Right lobe of liver (tissue), 6 donors: ENCODE measurements at regions not wholly inside any gene's neighbourhood (a gene's known extent, or its start where the extent isn't known, plus 50 kb on each side); places are given as distances from the start of the nearest gene placed in this dataset.
"Not testable (repeated sequence)": the region's sequence is repeated elsewhere in the genome, so short reads cannot be mapped to it uniquely, and the experiment has no call there.

Source experiments
- ATAC-seq, 4 donors: fragments of 200-7000 bp; cut with Tn5 transposase; one replicate each; pipeline ENCODE4 v1.9.1; 2020; ENCODE audit warnings: mild to moderate bottlenecking in 4 of 4, moderate library complexity in 4 of 4
- DNase-seq, 3 donors: peaks; one replicate each; pipeline ENCODE4 v3.0.0-alpha.2; 2020
- H3K27ac ChIP-seq, 3 donors: fragments of 200-600 bp; one replicate each; pipeline ENCODE4 v1.8.0; 2022
- H3K27me3 ChIP-seq, 2 donors: fragments of 200-600 bp; one replicate each; pipeline ENCODE4 v1.8.0; 2022
- H3K36me3 ChIP-seq, 4 donors: fragments of 200-600 bp; sonication (generic) in 1 of 4; one replicate each; pipeline versions ENCODE4 v1.5.1 to v1.8.0; 2017 to 2022; ENCODE audit warnings: control low read depth in 1 of 4
- H3K4me1 ChIP-seq, 4 donors: fragments of 200-600 bp; sonication (generic) in 1 of 4; one replicate each; pipeline versions ENCODE4 v1.5.1 to v1.8.0; 2017 to 2022; ENCODE audit warnings: control low read depth in 1 of 4
- H3K4me3 ChIP-seq, 3 donors: fragments of 200-600 bp; one replicate each; pipeline ENCODE4 v1.8.0; 2022
- H3K9me3 ChIP-seq, 4 donors: fragments of 200-600 bp; sonication (generic) in 1 of 4; one replicate each; pipeline versions ENCODE4 v1.5.1 to v1.8.0; 2017 to 2022; ENCODE audit warnings: control low read depth in 1 of 4
- POLR2A ChIP-seq: fragments of 450-650 bp; IDR thresholded peaks from one replicate; pipeline ENCODE4 v1.6.1; 2017; ENCODE audit warnings: antibody characterized with exemption, mild to moderate bottlenecking
- WGBS: methylation state at CpG from one replicate; pipeline ENCODE4 v1.1.6; 2018; ENCODE audit warnings: low coverage, low lambda C conversion rate; ENCODE audit not compliant: insufficient coverage; ENCODE audit errors: missing lambda C conversion rate; 5-methylcytosine and 5-hydroxymethylcytosine counted together
- intact Hi-C, 2 donors: fragments of 100-400 bp; cut with DNase I; formaldehyde crosslinking; loops; one replicate each; pipeline versions ENCODE4 v1.11.2 to v1.14.1; 2022
- TF ChIP-seq, protein P1 (sequence below), 4 donors: fragments of 200-600 bp in 3 of 4; fragments of 450-650 bp in 1 of 4; IDR thresholded peaks; one replicate each; pipeline versions ENCODE4 v1.5.1 to v1.8.0; 2016 to 2022; ENCODE audit warnings: antibody characterized with exemption in 4 of 4, mild to moderate bottlenecking in 2 of 4
- donor health status: DM: no; HTN: yes; CAD: no.
- donor health status: DM: no; HTN: no; CAD: no.
- donor health status: DM: no; HTN: no; CAD: no.
- donor health status: DM: no; HTN: yes; CAD: no.
- donor health status: DM: no; HTN: yes; CAD: no.

DNA sequence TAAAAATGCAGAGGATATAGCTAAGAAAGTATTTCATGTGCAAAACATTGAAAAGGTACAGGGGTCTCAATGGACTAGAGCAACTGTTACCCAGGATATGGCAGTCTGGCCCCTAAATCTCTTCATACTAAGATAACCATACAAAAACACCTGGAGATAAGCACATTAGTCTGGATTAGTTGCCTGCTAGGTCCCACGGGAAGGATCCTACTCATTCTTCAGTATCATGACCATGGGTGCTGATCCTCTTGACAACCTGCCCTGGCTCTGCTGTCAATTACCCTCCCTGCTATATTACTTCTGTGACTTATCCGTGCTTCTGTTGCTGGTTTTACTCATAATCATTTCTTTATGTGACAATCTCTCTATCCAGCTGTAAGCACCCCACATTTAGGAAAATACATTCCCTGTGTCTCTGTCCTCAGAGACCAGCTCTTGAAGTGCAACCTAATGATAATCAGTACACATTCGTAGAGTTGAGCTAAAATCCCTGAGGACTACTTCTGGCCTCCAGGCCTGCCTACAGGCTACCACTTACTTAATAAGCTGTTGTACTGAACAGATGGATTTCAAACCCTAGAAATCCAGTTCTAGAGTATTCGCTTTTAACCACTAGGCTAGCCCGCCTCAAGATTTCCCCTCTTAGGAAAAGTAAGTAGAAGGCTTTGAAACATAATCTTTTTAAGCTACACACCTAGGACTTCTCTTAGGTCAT lies 190.5 kb upstream of the OR13F1 start:
- no peaks in the 10 kb centered on the region for H3K9me3 ChIP-seq
- no peak overlapping the region for H3K4me3 ChIP-seq
- intact Hi-C loops: no loop called here
- H3K4me1 ChIP-seq: no peaks in the 10 kb centered on the region
- no peak for DNase-seq
- TF ChIP-seq, protein P1, sequence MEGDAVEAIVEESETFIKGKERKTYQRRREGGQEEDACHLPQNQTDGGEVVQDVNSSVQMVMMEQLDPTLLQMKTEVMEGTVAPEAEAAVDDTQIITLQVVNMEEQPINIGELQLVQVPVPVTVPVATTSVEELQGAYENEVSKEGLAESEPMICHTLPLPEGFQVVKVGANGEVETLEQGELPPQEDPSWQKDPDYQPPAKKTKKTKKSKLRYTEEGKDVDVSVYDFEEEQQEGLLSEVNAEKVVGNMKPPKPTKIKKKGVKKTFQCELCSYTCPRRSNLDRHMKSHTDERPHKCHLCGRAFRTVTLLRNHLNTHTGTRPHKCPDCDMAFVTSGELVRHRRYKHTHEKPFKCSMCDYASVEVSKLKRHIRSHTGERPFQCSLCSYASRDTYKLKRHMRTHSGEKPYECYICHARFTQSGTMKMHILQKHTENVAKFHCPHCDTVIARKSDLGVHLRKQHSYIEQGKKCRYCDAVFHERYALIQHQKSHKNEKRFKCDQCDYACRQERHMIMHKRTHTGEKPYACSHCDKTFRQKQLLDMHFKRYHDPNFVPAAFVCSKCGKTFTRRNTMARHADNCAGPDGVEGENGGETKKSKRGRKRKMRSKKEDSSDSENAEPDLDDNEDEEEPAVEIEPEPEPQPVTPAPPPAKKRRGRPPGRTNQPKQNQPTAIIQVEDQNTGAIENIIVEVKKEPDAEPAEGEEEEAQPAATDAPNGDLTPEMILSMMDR (IDR thresholded peaks at IDR 0.05): no peak
- no peak for TF ChIP-seq POLR2A
- no peaks in the 10 kb centered on the region for H3K27me3 ChIP-seq
- no peak overlapping the region for H3K27ac ChIP-seq
- ATAC-seq: no peak
- no peaks in the 10 kb centered on the region for H3K36me3 ChIP-seq
- 73% methylated on average over 5 of the region's 5 CpGs for WGBS

DNA sequence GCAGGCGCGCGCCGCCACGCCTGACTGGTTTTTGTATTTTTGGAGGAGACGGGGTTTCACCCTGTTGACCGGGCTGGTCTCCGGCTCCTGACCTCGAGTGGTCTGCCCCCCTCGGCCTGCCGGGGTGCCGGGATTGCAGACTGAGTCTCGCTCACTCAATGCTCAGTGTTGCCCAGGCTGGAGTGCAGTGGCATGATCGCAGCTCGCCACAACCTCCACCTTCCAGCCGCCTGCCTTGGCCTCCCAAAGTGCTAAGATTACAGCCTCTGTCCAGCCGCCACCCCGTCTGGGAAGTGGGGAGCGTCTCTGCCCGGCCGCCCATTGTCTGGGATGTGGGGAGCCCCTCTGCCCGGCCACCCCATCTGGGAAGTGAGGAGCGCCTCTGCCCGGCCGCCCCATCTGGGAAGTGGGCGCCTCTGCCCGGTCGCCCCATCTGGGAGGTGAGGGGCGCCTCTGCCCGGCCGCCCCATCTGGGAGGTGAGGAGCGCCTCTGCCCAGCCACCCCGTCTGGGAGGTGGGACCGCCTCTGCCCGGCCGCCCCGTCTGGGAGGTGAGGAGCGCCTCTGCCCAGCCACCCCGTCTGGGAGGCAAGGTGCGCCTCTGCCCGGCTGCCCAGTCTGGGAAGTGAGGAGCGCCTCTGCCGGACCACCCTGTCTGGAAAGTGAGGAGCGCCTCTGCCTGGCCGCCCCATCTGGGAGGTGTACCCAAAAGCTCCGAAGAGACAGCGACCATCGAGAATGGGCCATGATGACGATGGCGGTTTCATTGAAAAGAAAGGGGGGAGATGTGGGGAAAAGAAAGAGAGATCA lies 187.7 kb upstream of the OR13F1 start:
- H3K4me3 ChIP-seq, intact Hi-C loops, H3K9me3 ChIP-seq, H3K27me3 ChIP-seq, H3K4me1 ChIP-seq, ATAC-seq, DNase-seq, H3K27ac ChIP-seq, H3K36me3 ChIP-seq: not testable (repeated sequence)
- 95% methylated on average over 16 of the region's 50 CpGs for WGBS

DNA sequence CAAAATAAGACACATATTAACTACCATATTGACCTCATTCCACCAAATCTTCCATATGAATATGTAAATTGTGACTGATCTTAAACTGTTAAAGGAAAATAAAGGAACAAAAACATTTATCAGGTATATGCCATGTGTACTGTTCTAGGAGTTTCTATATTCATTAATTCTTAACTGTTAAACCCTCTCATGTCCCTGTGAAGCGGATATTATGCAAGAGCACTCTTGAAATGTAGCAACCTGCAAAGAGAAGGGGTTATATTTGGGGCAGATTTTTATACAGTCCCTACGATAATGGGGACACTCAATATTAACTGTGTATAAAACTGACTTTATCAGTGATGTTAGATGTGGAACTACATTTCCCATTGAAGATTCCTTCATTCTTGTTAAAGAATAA lies 184.9 kb upstream of the OR13F1 start:
- WGBS: 70% methylated on average over 2 of the region's 2 CpGs
- ATAC-seq: no peak
- Histone ChIP-seq H3K36me3 (no peaks in the 10 kb centered on the region), H3K27me3 (no peaks in the 10 kb centered on the region), H3K9me3 (no peaks in the 10 kb centered on the region), H3K4me1 (no peaks in the 10 kb centered on the region), H3K27ac (no peak overlapping the region), H3K4me3 (no peak overlapping the region)
- intact Hi-C loops: no loop called here
- TF ChIP-seq POLR2A: no peak
- TF ChIP-seq, protein P1 (IDR thresholded peaks at IDR 0.05): no peak
- no peak for DNase-seq

GRCh38 chr9:104319685-104320084 lies 184.4 kb upstream of the OR13F1 start:
- H3K4me3 ChIP-seq: no peak overlapping the region
- H3K4me1 ChIP-seq: no peaks in the 10 kb centered on the region
- DNase-seq: no peak
- no peaks in the 10 kb centered on the region for H3K27me3 ChIP-seq
- no peaks in the 10 kb centered on the region for H3K9me3 ChIP-seq
- no peak for ATAC-seq
- no peak overlapping the region for H3K27ac ChIP-seq
- 66% methylated on average over 3 of the region's 3 CpGs for WGBS
- intact Hi-C loops: no loop called here
- no peak for TF ChIP-seq POLR2A
- TF ChIP-seq, protein P1 (IDR thresholded peaks at IDR 0.05): no peak
- no peaks in the 10 kb centered on the region for H3K36me3 ChIP-seq

DNA sequence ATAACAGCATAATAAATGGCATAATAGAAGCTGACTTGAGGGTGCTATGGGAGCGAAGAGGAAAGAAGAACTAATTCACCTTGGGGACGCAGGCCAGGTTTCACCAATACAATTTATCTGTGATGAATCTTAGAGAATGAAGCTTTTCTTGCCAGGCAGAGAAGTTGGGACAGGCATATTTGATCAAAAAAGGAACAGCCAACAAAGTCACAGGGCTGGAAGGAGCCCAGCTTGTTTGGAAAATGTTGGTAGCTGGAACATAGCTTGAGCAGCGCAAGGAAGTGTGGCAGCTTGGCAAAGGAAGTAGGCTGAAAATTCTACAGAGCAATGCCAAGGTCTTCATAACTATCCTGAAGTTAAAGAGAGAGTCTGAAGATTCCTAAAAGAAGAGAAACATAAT lies 181.5 kb upstream of the OR13F1 start:
- H3K27me3 ChIP-seq: no peaks in the 10 kb centered on the region
- H3K9me3 ChIP-seq: no peaks in the 10 kb centered on the region
- no peaks in the 10 kb centered on the region for H3K4me1 ChIP-seq
- H3K4me3 ChIP-seq: no peak overlapping the region
- TF ChIP-seq POLR2A: no peak
- TF ChIP-seq, protein P1 (IDR thresholded peaks at IDR 0.05): no peak
- intact Hi-C loops: no loop called here
- no peaks in the 10 kb centered on the region for H3K36me3 ChIP-seq
- 81% methylated on average over 3 of the region's 3 CpGs for WGBS
- no peak for ATAC-seq
- H3K27ac ChIP-seq: no peak overlapping the region
- DNase-seq: no peak

GRCh38 chr9:104323967-104324694 lies 179.9 kb upstream of the OR13F1 start:
- H3K27ac ChIP-seq, H3K27me3 ChIP-seq, H3K4me3 ChIP-seq, intact Hi-C loops, H3K4me1 ChIP-seq, H3K36me3 ChIP-seq, DNase-seq, H3K9me3 ChIP-seq: not testable (repeated sequence)
- ATAC-seq: peak in 2 of 4 donors; percentile 28 to 67
- WGBS: 64% methylated on average over 2 of the region's 2 CpGs
